Ovary (tissue), 7 donors: ENCODE measurements at regions not wholly inside any gene's neighbourhood (a gene's known extent, or its start where the extent isn't known, plus 50 kb on each side); places are given as distances from the start of the nearest gene placed in this dataset.

Experiments
- DNase-seq, 5 donors: peaks; one replicate each; pipeline ENCODE4 v3.0.0-alpha.2; 2019 to 2020
- H3K27ac ChIP-seq, 2 donors: fragments of 200-600 bp; one replicate each; pipeline versions ENCODE4 v1.5.1 to v1.8.0; 2019 to 2022
- H3K27me3 ChIP-seq: fragments of 200-600 bp; one replicate; pipeline ENCODE4 v1.8.0; 2022
- H3K36me3 ChIP-seq: fragments of 200-600 bp; sonication (generic); one replicate; pipeline ENCODE4 v1.5.1; 2019
- H3K4me1 ChIP-seq: one replicate; pipeline ENCODE4 v1.8.1; 2013; ENCODE audit warnings: mild to moderate bottlenecking, moderate library complexity; ENCODE audit not compliant: insufficient read depth
- H3K4me3 ChIP-seq: fragments of 200-600 bp; sonication (generic); one replicate; pipeline ENCODE4 v1.5.1; 2017
- H3K9me3 ChIP-seq, 2 donors: fragments of 200-600 bp in 1 of 2; sonication (generic) in 1 of 2; one replicate each; pipeline versions ENCODE4 v1.5.1 to v1.8.1; 2013 to 2019; ENCODE audit warnings: mild to moderate bottlenecking in 1 of 2, moderate library complexity in 1 of 2
- EP300 ChIP-seq: sonication (generic); formaldehyde crosslinking; IDR thresholded peaks from one replicate; pipeline ENCODE4 v1.6.1; 2017; ENCODE audit warnings: antibody characterized with exemption
- POLR2A ChIP-seq: fragments of 450-650 bp; IDR thresholded peaks from one replicate; pipeline ENCODE4 v1.6.1; 2017; ENCODE audit warnings: antibody characterized with exemption, mild to moderate bottlenecking, moderate library complexity
- WGBS, 3 donors: extraction: QIAGEN DNeasy Blood & Tissue Kit in 1 of 3; methylation state at CpG; one replicate each; pipeline versions ENCODE4 v1.1.5 to v1.1.7; 2013 to 2017; 5-methylcytosine and 5-hydroxymethylcytosine counted together
- intact Hi-C, 4 donors: fragments of 100-400 bp; cut with DNase I; formaldehyde crosslinking; loops; one replicate each; pipeline versions ENCODE4 v1.11.0 to v1.15.1; 2022 to 2023
- TF ChIP-seq, protein P1 (sequence below), 3 donors: fragments of 450-650 bp in 2 of 3; fragments of 200-600 bp in 1 of 3; IDR thresholded peaks; one replicate each; pipeline versions ENCODE4 v1.5.1 to v1.8.0; 2016 to 2022; ENCODE audit warnings: antibody characterized with exemption in 3 of 3, mild to moderate bottlenecking in 1 of 3
- donor health status: DM: no; HTN: no; CAD: no; lungs with moderate emphysema.
- donor health status: DM: no; HTN: no; CAD: no.
- donor health status: Bipolar disorder and iron deficiency.
- donor health status: DM: no; HTN: no; CAD: no.
- donor health status: DM: yes; HTN: yes; CAD: no.

- no peak overlapping the region for H3K4me3 ChIP-seq
- no peaks in the 10 kb centered on the region for H3K9me3 ChIP-seq
- H3K36me3 ChIP-seq = no peaks in the 10 kb centered on the region
- H3K4me1 ChIP-seq = no peaks in the 10 kb centered on the region
- intact Hi-C loops = no loop called here
- WGBS, 3 donors = 86 to 93% (median 89%) methylated on average over 7 of the region's 7 CpGs
- no peak overlapping the region for H3K27ac ChIP-seq
- H3K27me3 ChIP-seq = no peaks in the 10 kb centered on the region
- no peak for DNase-seq
- TF ChIP-seq, protein P1, sequence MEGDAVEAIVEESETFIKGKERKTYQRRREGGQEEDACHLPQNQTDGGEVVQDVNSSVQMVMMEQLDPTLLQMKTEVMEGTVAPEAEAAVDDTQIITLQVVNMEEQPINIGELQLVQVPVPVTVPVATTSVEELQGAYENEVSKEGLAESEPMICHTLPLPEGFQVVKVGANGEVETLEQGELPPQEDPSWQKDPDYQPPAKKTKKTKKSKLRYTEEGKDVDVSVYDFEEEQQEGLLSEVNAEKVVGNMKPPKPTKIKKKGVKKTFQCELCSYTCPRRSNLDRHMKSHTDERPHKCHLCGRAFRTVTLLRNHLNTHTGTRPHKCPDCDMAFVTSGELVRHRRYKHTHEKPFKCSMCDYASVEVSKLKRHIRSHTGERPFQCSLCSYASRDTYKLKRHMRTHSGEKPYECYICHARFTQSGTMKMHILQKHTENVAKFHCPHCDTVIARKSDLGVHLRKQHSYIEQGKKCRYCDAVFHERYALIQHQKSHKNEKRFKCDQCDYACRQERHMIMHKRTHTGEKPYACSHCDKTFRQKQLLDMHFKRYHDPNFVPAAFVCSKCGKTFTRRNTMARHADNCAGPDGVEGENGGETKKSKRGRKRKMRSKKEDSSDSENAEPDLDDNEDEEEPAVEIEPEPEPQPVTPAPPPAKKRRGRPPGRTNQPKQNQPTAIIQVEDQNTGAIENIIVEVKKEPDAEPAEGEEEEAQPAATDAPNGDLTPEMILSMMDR (IDR thresholded peaks at IDR 0.05) = no peak
- TF ChIP-seq POLR2A = no peak
- no peak for TF ChIP-seq EP300
These were observed 2034.0 kb downstream of the OLFM4 start for GRCh38 chr13:55062662-55063061.

DNA sequence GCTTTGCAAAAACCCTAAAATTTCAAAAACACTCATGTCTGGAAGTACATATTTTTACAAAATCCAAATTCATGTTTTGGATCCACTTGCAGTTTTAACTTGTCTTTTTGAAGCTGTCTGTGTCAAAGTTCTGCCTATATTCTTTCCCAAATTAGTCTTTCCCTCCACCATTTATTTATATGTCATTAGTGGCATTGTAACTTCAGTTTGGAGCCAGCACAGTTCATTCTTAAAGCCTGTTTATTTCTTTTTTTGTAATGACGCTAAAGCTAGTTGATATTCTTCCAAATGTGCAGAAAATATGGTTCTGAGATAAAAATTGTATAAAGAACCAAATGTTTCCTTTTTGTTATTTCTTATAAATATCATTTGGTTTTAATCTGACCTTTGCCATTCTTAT, 2039.3 kb downstream of the OLFM4 start:
- Histone ChIP-seq H3K36me3 (no peaks in the 10 kb centered on the region), H3K4me3 (no peak overlapping the region), H3K27me3 (no peaks in the 10 kb centered on the region), H3K4me1 (no peaks in the 10 kb centered on the region), H3K9me3 (no peaks in the 10 kb centered on the region), H3K27ac (no peak overlapping the region)
- TF ChIP-seq EP300 = no peak
- TF ChIP-seq, protein P1 (IDR thresholded peaks at IDR 0.05) = no peak
- TF ChIP-seq POLR2A = no peak
- intact Hi-C loops = no loop called here
- DNase-seq = no peak
- 15 to 25% (median 16%) methylated on average over 1 of the region's 1 CpG for WGBS, 3 donors

DNA sequence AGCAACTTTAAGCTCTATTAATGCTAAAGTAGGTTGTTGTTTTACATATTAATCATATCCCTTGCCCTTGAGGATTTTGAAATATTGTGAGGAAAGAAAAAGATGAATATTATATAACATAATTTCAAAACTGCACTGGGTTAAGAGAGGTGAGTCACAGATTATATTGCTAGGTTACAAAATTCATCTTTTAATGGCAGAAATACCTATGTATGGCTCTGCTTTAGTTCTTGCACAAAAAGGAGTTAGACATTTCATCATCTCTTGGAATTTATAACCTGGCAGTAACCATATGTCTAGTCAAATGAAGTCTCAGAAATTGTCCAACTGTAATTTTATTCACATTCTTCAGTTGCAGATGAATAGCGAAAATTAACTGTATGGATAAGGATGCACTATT, 2041.1 kb downstream of the OLFM4 start:
- Histone ChIP-seq H3K9me3 (no peaks in the 10 kb centered on the region), H3K27me3 (no peaks in the 10 kb centered on the region), H3K36me3 (no peaks in the 10 kb centered on the region), H3K4me3 (no peak overlapping the region), H3K4me1 (no peaks in the 10 kb centered on the region), H3K27ac (no peak overlapping the region)
- intact Hi-C loops = no loop called here
- WGBS, 3 donors = 81 to 90% (median 82%) methylated on average over 1 of the region's 1 CpG
- TF ChIP-seq POLR2A = no peak
- no peak for TF ChIP-seq EP300
- TF ChIP-seq, protein P1 (IDR thresholded peaks at IDR 0.05) = no peak
- DNase-seq = no peak

DNA sequence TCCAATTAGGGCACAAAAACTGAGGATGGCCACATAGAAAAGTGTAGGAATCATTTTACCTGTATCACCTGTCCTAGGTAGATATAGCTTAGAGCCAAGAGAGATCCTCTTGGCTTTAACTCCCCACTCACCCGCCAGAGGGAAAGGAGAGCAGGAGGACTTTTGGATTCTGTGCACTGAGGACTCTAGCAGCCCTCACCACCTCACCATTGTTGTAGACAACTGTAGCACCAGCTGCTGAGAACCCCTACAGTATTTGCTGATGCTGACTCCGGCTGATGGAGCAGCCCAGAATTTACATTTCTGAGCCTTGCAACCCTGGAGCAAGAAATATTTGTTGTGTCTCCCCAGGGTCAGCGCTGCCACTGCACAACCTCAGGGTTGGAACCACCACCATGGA, 2044.4 kb downstream of the OLFM4 start:
- WGBS, 3 donors = 74 to 89% (median 82%) methylated on average over 3 of the region's 3 CpGs
- H3K27ac ChIP-seq = no peak overlapping the region
- TF ChIP-seq EP300 (no peak), POLR2A (no peak)
- TF ChIP-seq, protein P1 (IDR thresholded peaks at IDR 0.05) = no peak
- H3K27me3 ChIP-seq = no peaks in the 10 kb centered on the region
- H3K4me1 ChIP-seq = no peaks in the 10 kb centered on the region
- H3K9me3 ChIP-seq = no peaks in the 10 kb centered on the region
- intact Hi-C loops = no loop called here
- no peaks in the 10 kb centered on the region for H3K36me3 ChIP-seq
- no peak overlapping the region for H3K4me3 ChIP-seq
- DNase-seq = no peak

DNA sequence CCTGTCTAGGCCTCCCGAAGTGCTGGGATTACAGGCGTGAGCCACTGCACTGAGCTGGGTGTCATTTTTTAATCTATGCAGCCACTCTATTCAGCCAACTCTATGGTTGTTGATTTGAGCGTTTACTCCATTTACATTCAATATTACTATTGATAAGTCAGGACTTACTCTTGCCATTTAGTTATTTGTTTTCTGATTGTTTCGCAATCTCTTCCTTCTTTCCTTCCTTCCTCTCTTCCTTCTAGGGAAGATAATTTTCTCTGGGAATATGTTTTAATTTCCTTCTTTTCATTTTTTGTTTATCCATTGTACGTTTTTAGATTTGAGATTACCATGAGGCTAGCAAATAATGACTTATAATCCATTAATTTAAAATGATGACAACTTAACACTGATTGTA, 2056.0 kb downstream of the OLFM4 start:
- TF ChIP-seq POLR2A (no peak), EP300 (no peak)
- TF ChIP-seq, protein P1 (IDR thresholded peaks at IDR 0.05) = no peak
- Histone ChIP-seq H3K4me3 (no peak overlapping the region), H3K9me3 (no peaks in the 10 kb centered on the region), H3K27me3 (no peaks in the 10 kb centered on the region), H3K36me3 (no peaks in the 10 kb centered on the region), H3K4me1 (no peaks in the 10 kb centered on the region), H3K27ac (no peak overlapping the region)
- 79 to 90% (median 85%) methylated on average over 5 of the region's 5 CpGs for WGBS, 3 donors
- no peak for DNase-seq
- intact Hi-C loops = no loop called here
